Breast epithelium (tissue), 4 donors: ENCODE measurements at regions not wholly inside any gene's neighbourhood (a gene's known extent, or its start where the extent isn't known, plus 50 kb on each side); places are given as distances from the start of the nearest gene placed in this dataset.

Source experiments
- DNase-seq, 2 donors: peaks; one replicate each; pipeline ENCODE4 v3.0.0-alpha.2; 2019; ENCODE audit warnings: low spot score in 2 of 2
- H3K27ac ChIP-seq, 2 donors: fragments of 200-600 bp; sonication (generic) in 1 of 2; one replicate each; pipeline ENCODE4 v1.5.1; 2016 to 2019; ENCODE audit warnings: mild to moderate bottlenecking in 1 of 2
- H3K27me3 ChIP-seq, 2 donors: fragments of 200-600 bp; sonication (generic) in 1 of 2; one replicate each; pipeline versions ENCODE4 v1.5.1 to v1.6.0; 2017 to 2019; ENCODE audit warnings: control low read depth in 1 of 2, mild to moderate bottlenecking in 1 of 2
- H3K36me3 ChIP-seq: fragments of 200-600 bp; one replicate; pipeline ENCODE4 v1.5.1; 2019
- H3K4me1 ChIP-seq, 2 donors: fragments of 200-600 bp; sonication (generic); one replicate each; pipeline ENCODE4 v1.5.1; 2016 to 2019; ENCODE audit warnings: control low read depth in 1 of 2
- H3K4me3 ChIP-seq, 3 donors: fragments of 200-600 bp; sonication (generic); 1 replicate in 2 of 3; 2 replicates in 1 of 3; pipeline ENCODE4 v1.5.1; 2016 to 2019; ENCODE audit warnings: mild to moderate bottlenecking in 3 of 3, moderate library complexity in 2 of 3
- H3K9me3 ChIP-seq, 2 donors: fragments of 200-600 bp; sonication (generic) in 1 of 2; one replicate each; pipeline ENCODE4 v1.5.1; 2016 to 2019; ENCODE audit warnings: control low read depth in 1 of 2
- POLR2A ChIP-seq: fragments of 450-650 bp; IDR thresholded peaks from one replicate; pipeline ENCODE4 v1.6.1; 2016; ENCODE audit warnings: antibody characterized with exemption, mild to moderate bottlenecking, moderate library complexity
- POLR2AphosphoS5 ChIP-seq, 3 donors: sonication (generic); formaldehyde crosslinking; IDR thresholded peaks; one replicate each; pipeline ENCODE4 v1.6.1; 2017; ENCODE audit warnings: antibody characterized with exemption in 3 of 3
- intact Hi-C: fragments of 100-400 bp; cut with DNase I; formaldehyde crosslinking; loops from one replicate; pipeline ENCODE4 v1.15.1; 2023; ENCODE audit warnings: low total_unique reads
- TF ChIP-seq, protein P1 (sequence below), 3 donors: fragments of 450-650 bp; IDR thresholded peaks; one replicate each; pipeline ENCODE4 v1.5.1; 2016 to 2017; ENCODE audit warnings: antibody characterized with exemption in 3 of 3, mild to moderate bottlenecking in 3 of 3, moderate library complexity in 3 of 3

DNA sequence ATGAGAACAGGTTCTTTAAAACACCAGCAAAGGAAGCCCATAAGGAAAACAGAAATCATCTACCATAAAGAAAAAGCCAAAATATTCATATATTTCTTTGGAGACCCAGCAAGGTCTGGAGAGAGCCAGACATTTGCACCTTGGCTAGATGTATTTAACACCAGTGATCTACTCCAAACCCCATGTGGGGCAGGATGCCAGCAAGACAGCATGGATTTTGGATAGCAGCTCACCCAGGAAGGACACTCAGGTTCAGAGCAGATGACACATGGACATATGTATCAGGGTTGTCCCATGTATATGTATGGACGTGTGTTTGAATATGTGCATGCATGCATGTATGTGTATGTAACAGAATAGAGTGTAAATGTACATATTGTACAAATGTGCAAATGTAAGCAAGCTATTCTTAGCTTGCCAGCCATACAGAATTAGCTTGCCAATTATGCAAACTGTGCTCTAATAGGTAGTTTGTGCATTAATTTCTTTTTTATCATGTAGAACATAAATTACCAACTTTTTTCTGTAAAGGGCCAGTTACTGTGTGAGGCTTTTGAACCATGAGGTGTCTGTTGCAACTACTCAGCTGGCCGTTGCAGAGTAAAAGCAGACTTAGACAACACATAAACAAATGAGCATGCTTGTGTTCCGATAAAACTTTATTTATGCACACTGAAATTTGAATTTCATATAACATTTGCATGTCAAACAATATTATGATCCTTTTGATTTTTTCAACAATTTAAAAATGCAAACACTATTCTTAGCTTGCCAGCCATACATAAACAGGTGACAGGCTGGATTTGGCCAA lies 73.5 kb upstream of the KAZN start:
- Histone ChIP-seq H3K9me3 (no peaks in the 10 kb centered on the region), H3K27me3 (no peaks in the 10 kb centered on the region), H3K4me3 (no peak overlapping the region), H3K4me1 (no peaks in the 10 kb centered on the region), H3K27ac (no peak overlapping the region), H3K36me3 (no peaks in the 10 kb centered on the region)
- intact Hi-C loops = no loop called here
- DNase-seq = no peak
- no peak for TF ChIP-seq POLR2AphosphoS5 (IDR thresholded peaks at IDR 0.05)
- TF ChIP-seq, protein P1, sequence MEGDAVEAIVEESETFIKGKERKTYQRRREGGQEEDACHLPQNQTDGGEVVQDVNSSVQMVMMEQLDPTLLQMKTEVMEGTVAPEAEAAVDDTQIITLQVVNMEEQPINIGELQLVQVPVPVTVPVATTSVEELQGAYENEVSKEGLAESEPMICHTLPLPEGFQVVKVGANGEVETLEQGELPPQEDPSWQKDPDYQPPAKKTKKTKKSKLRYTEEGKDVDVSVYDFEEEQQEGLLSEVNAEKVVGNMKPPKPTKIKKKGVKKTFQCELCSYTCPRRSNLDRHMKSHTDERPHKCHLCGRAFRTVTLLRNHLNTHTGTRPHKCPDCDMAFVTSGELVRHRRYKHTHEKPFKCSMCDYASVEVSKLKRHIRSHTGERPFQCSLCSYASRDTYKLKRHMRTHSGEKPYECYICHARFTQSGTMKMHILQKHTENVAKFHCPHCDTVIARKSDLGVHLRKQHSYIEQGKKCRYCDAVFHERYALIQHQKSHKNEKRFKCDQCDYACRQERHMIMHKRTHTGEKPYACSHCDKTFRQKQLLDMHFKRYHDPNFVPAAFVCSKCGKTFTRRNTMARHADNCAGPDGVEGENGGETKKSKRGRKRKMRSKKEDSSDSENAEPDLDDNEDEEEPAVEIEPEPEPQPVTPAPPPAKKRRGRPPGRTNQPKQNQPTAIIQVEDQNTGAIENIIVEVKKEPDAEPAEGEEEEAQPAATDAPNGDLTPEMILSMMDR (IDR thresholded peaks at IDR 0.05) = no peak

DNA sequence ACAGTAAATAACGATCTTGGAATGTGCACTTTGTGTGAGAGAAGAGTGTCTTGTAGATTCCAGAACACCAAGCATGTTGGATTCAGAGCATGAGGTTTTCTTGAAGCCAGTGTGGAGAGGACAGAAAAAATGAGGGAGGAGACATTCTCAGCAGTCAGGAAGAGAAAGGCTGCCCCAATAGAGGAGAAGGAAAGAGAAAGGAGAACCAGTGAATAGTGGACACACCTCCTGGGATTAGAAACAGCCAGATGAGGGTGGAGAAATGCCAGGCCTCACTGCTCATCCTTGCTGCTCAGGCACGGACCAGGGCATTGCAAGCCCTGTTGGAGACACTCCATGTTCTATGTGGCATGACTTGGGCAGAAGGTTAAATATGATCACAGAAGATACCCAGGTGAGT lies 69.0 kb upstream of the KAZN start:
- Histone ChIP-seq H3K27me3 (no peaks in the 10 kb centered on the region), H3K4me1 (no peaks in the 10 kb centered on the region), H3K36me3 (no peaks in the 10 kb centered on the region), H3K9me3 (no peaks in the 10 kb centered on the region), H3K27ac (no peak overlapping the region), H3K4me3 (no peak overlapping the region)
- no peak for DNase-seq
- TF ChIP-seq POLR2A (no peak), POLR2AphosphoS5 (IDR thresholded peaks at IDR 0.05) (no peak)
- TF ChIP-seq, protein P1 (IDR thresholded peaks at IDR 0.05) = no peak
- intact Hi-C loops = no loop called here

DNA sequence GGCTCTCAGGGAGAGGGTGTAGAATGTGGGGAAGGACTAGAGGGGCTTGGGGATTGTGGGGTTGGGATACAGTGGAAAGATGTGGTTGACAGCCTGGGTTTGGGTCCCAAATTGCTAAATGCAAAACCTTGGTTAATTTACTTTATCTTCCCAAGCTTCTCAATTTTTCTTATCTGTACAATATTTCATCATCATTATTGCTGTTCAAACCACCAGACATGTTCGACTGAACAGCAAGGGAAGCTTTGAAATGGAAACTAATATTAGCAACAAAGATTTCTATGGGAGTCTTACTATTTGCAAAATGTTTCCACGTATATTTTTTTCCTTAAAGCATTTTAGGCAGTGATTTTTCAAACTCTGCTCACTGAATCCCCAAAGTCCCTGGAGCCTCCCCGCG lies 67.0 kb upstream of the KAZN start:
- H3K27ac ChIP-seq = no peak overlapping the region
- H3K36me3 ChIP-seq = no peaks in the 10 kb centered on the region
- no peak for TF ChIP-seq POLR2A
- TF ChIP-seq POLR2AphosphoS5 (IDR thresholded peaks at IDR 0.05) = no peak
- TF ChIP-seq, protein P1 (IDR thresholded peaks at IDR 0.05) = no peak
- no peak overlapping the region for H3K4me3 ChIP-seq
- intact Hi-C loops = no loop called here
- no peaks in the 10 kb centered on the region for H3K4me1 ChIP-seq
- no peak for DNase-seq
- H3K27me3 ChIP-seq = no peaks in the 10 kb centered on the region
- no peaks in the 10 kb centered on the region for H3K9me3 ChIP-seq

DNA sequence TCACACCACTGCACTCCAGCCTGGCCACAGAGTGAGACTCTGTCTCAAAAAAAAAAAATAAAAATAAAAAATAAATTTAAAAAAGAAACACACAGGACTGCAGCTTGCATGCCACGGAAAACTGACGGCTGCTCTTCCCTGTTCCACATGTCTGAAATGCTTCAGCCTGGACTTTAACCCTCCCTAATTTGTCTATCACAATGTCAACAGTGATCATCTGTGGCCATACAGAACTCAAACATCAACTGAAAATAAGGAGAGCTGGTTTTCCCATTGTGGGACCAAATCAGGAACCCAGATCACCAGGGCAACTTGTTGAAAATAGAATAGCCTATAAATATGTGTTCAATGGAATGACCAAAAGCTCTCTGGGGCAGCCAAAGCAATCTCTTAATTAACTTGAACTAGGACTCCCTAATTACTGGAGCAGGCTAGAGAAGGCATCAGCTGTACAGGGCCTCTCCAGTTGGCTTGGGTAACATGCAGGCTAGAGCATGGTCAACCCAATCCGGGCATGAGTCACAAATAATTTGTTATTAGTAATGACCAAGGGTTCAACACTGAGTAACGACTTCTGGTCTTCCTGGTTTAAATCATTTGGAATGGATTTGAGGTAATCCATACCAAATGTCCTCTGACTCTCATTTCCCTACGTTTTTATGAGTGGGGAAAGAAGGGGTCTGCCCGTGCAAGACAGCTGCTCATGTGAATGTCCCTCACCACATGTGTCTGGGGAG lies 62.7 kb upstream of the KAZN start:
- no peaks in the 10 kb centered on the region for H3K27me3 ChIP-seq
- H3K4me3 ChIP-seq = no peak overlapping the region
- no peaks in the 10 kb centered on the region for H3K36me3 ChIP-seq
- TF ChIP-seq POLR2A (no peak), POLR2AphosphoS5 (IDR thresholded peaks at IDR 0.05) (no peak)
- TF ChIP-seq, protein P1 (IDR thresholded peaks at IDR 0.05) = no peak
- no peaks in the 10 kb centered on the region for H3K9me3 ChIP-seq
- no peak for DNase-seq
- H3K27ac ChIP-seq = no peak overlapping the region
- intact Hi-C loops = no loop called here
- no peaks in the 10 kb centered on the region for H3K4me1 ChIP-seq

DNA sequence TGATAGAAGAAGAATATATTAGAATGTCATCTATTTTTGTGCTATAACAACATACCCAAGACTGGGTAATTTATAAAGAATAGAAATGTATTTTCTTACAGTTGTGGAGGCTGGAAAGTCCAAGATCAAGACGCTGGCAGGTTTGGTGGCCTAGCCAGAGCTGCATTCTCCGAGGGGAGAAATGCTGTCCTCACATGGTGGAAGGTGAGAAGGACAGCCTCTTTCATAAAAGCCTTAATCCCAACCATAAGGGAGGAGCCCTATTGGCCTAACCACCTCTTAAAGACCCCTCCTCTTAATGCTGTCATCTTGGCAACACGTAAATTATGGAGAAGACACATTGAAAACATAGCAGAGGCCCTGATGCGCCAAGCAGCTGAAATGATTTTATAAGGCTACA lies 60.1 kb upstream of the KAZN start:
- Histone ChIP-seq H3K4me1 (no peaks in the 10 kb centered on the region), H3K4me3 (no peak overlapping the region), H3K36me3 (no peaks in the 10 kb centered on the region), H3K27me3 (no peaks in the 10 kb centered on the region), H3K9me3 (no peaks in the 10 kb centered on the region), H3K27ac (no peak overlapping the region)
- intact Hi-C loops = no loop called here
- DNase-seq = no peak
- TF ChIP-seq POLR2A (no peak), POLR2AphosphoS5 (IDR thresholded peaks at IDR 0.05) (no peak)
- TF ChIP-seq, protein P1 (IDR thresholded peaks at IDR 0.05) = no peak
